H9 (cell line): ENCODE measurements at regions not wholly inside any gene's neighbourhood (a gene's known extent, or its start where the extent isn't known, plus 50 kb on each side); places are given as distances from the start of the nearest gene placed in this dataset.

ENCODE experiments used
- DNase-seq: peaks from one replicate; pipeline ENCODE4 v3.0.0-alpha.2; 2017
- H2AFZ ChIP-seq: one replicate; pipeline ENCODE4 v1.6.1; 2013; ENCODE audit warnings: mild to moderate bottlenecking, low read length, control low read depth, moderate library complexity
- H2AK5ac ChIP-seq: 2 replicates; pipeline ENCODE4 v1.6.1; 2013; ENCODE audit warnings: low read length, control low read depth, mixed read lengths; ENCODE audit not compliant: insufficient read length
- H2BK120ac ChIP-seq: one replicate; pipeline ENCODE4 v1.6.1; 2013; ENCODE audit warnings: low read depth, mild to moderate bottlenecking, low read length, control low read depth, inconsistent platforms; ENCODE audit not compliant: poor library complexity, severe bottlenecking
- H2BK12ac ChIP-seq: 2 replicates; pipeline ENCODE4 v1.6.1; 2013; ENCODE audit warnings: low read length, control low read depth, mixed read lengths, low read depth; ENCODE audit not compliant: insufficient read length
- H2BK15ac ChIP-seq: 2 replicates; pipeline ENCODE4 v1.6.1; 2013; ENCODE audit warnings: low read depth, low read length, control low read depth
- H2BK20ac ChIP-seq: one replicate; pipeline ENCODE4 v1.6.1; 2013; ENCODE audit warnings: low read depth, mild to moderate bottlenecking, low read length, control low read depth, inconsistent platforms; ENCODE audit not compliant: poor library complexity, severe bottlenecking
- H2BK5ac ChIP-seq: 2 replicates; pipeline ENCODE4 v1.6.1; 2013; ENCODE audit warnings: low read length, control low read depth, mixed read lengths; ENCODE audit not compliant: insufficient read length
- H3K14ac ChIP-seq: 2 replicates; pipeline ENCODE4 v1.6.1; 2013; ENCODE audit warnings: low read length, control low read depth; ENCODE audit not compliant: insufficient read depth
- H3K18ac ChIP-seq: 2 replicates; pipeline ENCODE4 v1.6.1; 2013; ENCODE audit warnings: low read depth, mild to moderate bottlenecking, mixed read lengths, low read length, control low read depth; ENCODE audit not compliant: insufficient read length
- H3K23ac ChIP-seq: 2 replicates; pipeline ENCODE4 v1.6.1; 2013; ENCODE audit warnings: low read length, control low read depth, mixed read lengths, low read depth; ENCODE audit not compliant: insufficient read length
- H3K23me2 ChIP-seq: 2 replicates; pipeline ENCODE4 v1.6.1; 2013; ENCODE audit warnings: low read depth, mild to moderate bottlenecking, mixed read lengths, low read length, control low read depth; ENCODE audit not compliant: insufficient read length, poor library complexity, severe bottlenecking
- H3K27ac ChIP-seq: 2 replicates; pipeline ENCODE4 v1.5.1; 2013; ENCODE audit warnings: low read length, control low read depth, mixed read lengths, low read depth; ENCODE audit not compliant: insufficient read length
- H3K27me3 ChIP-seq: 2 replicates; pipeline ENCODE4 v1.6.1; 2013; ENCODE audit warnings: low read length, control low read depth, inconsistent platforms; ENCODE audit not compliant: insufficient read depth
- H3K4ac ChIP-seq: 2 replicates; pipeline ENCODE4 v1.6.1; 2013; ENCODE audit warnings: low read depth, mild to moderate bottlenecking, control low read depth, inconsistent platforms, low read length, moderate library complexity
- H3K4me1 ChIP-seq: 2 replicates; pipeline ENCODE4 v1.6.1; 2013; ENCODE audit warnings: low read length, control low read depth, inconsistent platforms; ENCODE audit not compliant: insufficient read depth
- H3K4me2 ChIP-seq: 2 replicates; pipeline ENCODE4 v1.6.1; 2013; ENCODE audit warnings: low read length, control low read depth, mixed read lengths; ENCODE audit not compliant: insufficient read length, insufficient read depth
- H3K56ac ChIP-seq: 2 replicates; pipeline ENCODE4 v1.6.1; 2013; ENCODE audit warnings: low read depth, mild to moderate bottlenecking, mixed read lengths, low read length, control low read depth; ENCODE audit not compliant: insufficient read length
- H3K79me1 ChIP-seq: 2 replicates; pipeline ENCODE4 v1.6.1; 2013; ENCODE audit warnings: low read depth, mild to moderate bottlenecking, moderate library complexity, low read length, control low read depth, inconsistent platforms; ENCODE audit not compliant: insufficient read depth, poor library complexity, severe bottlenecking
- H3K79me2 ChIP-seq: 2 replicates; pipeline ENCODE4 v1.6.1; 2013; ENCODE audit warnings: low read length, control low read depth, inconsistent platforms; ENCODE audit not compliant: insufficient read depth
- H3K9ac ChIP-seq: 2 replicates; pipeline ENCODE4 v1.6.1; 2013; ENCODE audit warnings: low read length, control low read depth, mixed read lengths; ENCODE audit not compliant: insufficient read length; ENCODE audit errors: extremely low read depth
- H3K9me3 ChIP-seq: one replicate; pipeline ENCODE4 v1.6.1; 2013; ENCODE audit warnings: low read depth, low read length, inconsistent platforms; ENCODE audit not compliant: control insufficient read depth
- H3T11ph ChIP-seq: one replicate; pipeline ENCODE4 v1.6.1; 2013; ENCODE audit warnings: mild to moderate bottlenecking, low read length, control low read depth, inconsistent platforms
- H4K20me1 ChIP-seq: one replicate; pipeline ENCODE4 v1.6.1; 2013; ENCODE audit not compliant: control insufficient read depth, insufficient read length, insufficient read depth
- H4K5ac ChIP-seq: 2 replicates; pipeline ENCODE4 v1.6.1; 2013; ENCODE audit warnings: low read depth, mild to moderate bottlenecking, mixed read lengths, low read length, control low read depth; ENCODE audit not compliant: insufficient read length
- H4K8ac ChIP-seq: replicated peaks from 2 replicates; pipeline ENCODE4 v1.6.1; 2013; ENCODE audit warnings: low read length, control low read depth, mixed read lengths, low read depth; ENCODE audit not compliant: insufficient read length
- H4K91ac ChIP-seq: 2 replicates; pipeline ENCODE4 v1.6.1; 2013; ENCODE audit warnings: low read depth, mild to moderate bottlenecking, moderate library complexity, mixed read lengths, low read length, control low read depth; ENCODE audit not compliant: insufficient read length
- H3K27ac Mint-ChIP-seq, 3 experiments: 2 replicates in 2 of 3; 3 replicates in 1 of 3; pipeline ENCODE4 v1.8.0; 2020 to 2021; ENCODE audit warnings: mixed read lengths in 3 of 3, mild to moderate bottlenecking in 1 of 3, moderate library complexity in 1 of 3
- H3K27me3 Mint-ChIP-seq: 2 replicates; pipeline ENCODE4 v1.8.0; 2021; ENCODE audit warnings: low read depth, mild to moderate bottlenecking, moderate library complexity, mixed read lengths
- H3K36me3 Mint-ChIP-seq, 3 experiments: 2 replicates in 2 of 3; 3 replicates in 1 of 3; pipeline ENCODE4 v1.8.0; 2020 to 2021; ENCODE audit warnings: low read depth in 3 of 3, mixed read lengths in 3 of 3; ENCODE audit not compliant: insufficient read depth in 1 of 3
- H3K4me1 Mint-ChIP-seq, 2 experiments: 2 replicates each; pipeline ENCODE4 v1.8.0; 2020; ENCODE audit warnings: mixed read lengths in 2 of 2
- H3K4me3 Mint-ChIP-seq, 2 experiments: 2 replicates in 1 of 2; 3 replicates in 1 of 2; pipeline ENCODE4 v1.8.0; 2020 to 2021; ENCODE audit warnings: mild to moderate bottlenecking in 2 of 2, mixed read lengths in 2 of 2, moderate library complexity in 1 of 2
- H3K9me3 Mint-ChIP-seq, 2 experiments: 2 replicates in 1 of 2; 3 replicates in 1 of 2; pipeline ENCODE4 v1.8.0; 2020; ENCODE audit warnings: mild to moderate bottlenecking in 2 of 2, mixed read lengths in 2 of 2, moderate library complexity in 1 of 2
- CTCF ChIP-seq: fragments of 200-600 bp; sonication (generic); conservative IDR thresholded peaks from 3 replicates; pipeline ENCODE4 v1.8.0; 2021; ENCODE audit warnings: antibody characterized with exemption, mild to moderate bottlenecking
- WGBS: extraction: QIAGEN DNeasy Blood & Tissue Kit; methylation state at CpG from one replicate; pipeline ENCODE4 v1.1.7; 2013; ENCODE audit warnings: missing lambda C conversion rate, low lambda C conversion rate, mixed read lengths; ENCODE audit not compliant: insufficient read length; ENCODE audit errors: extremely low coverage; 5-methylcytosine and 5-hydroxymethylcytosine counted together

GRCh38 chr3:80655216-80655615, 887.4 kb upstream of the ROBO1 start:
- H2BK5ac ChIP-seq = no peak overlapping the region
- H3K14ac ChIP-seq = no peak overlapping the region
- H4K20me1 ChIP-seq = no peaks in the 10 kb centered on the region
- no peaks in the 10 kb centered on the region for H3K23me2 ChIP-seq
- no peak overlapping the region for H2AFZ ChIP-seq
- H3K27me3 ChIP-seq = no peaks in the 10 kb centered on the region
- no peaks in the 10 kb centered on the region for H3K27me3 Mint-ChIP-seq
- no peak overlapping the region for H2AK5ac ChIP-seq
- H3K79me2 ChIP-seq = no peaks in the 10 kb centered on the region
- no peak overlapping the region for H3T11ph ChIP-seq
- no peaks in the 10 kb centered on the region for H3K9me3 ChIP-seq
- no peak for TF ChIP-seq CTCF
- peaks cover 9 to 23% (median 12%) of the 10 kb centered on the region in 3 experiments for H3K36me3 Mint-ChIP-seq
- no peak overlapping the region for H4K5ac ChIP-seq
- H3K27ac ChIP-seq = no peak overlapping the region
- H3K4me1 ChIP-seq = no peaks in the 10 kb centered on the region
- no peak overlapping the region for H3K4me3 Mint-ChIP-seq
- no peak overlapping the region for H2BK15ac ChIP-seq
- no peak overlapping the region for H3K4ac ChIP-seq
- DNase-seq = no peak
- no peak overlapping the region for H3K27ac Mint-ChIP-seq
- no peak overlapping the region for H2BK20ac ChIP-seq
- peaks cover 18 to 28% of the 10 kb centered on the region in 2 experiments for H3K9me3 Mint-ChIP-seq
- H3K23ac ChIP-seq = no peak overlapping the region
- no peak overlapping the region for H3K4me2 ChIP-seq
- H2BK12ac ChIP-seq = no peak overlapping the region
- H3K79me1 ChIP-seq = no peaks in the 10 kb centered on the region
- no peaks in the 10 kb centered on the region for H3K4me1 Mint-ChIP-seq
- WGBS = no CpG with 5 or more reads among the region's 3 CpGs
- H3K9ac ChIP-seq = no peak overlapping the region
- no peak overlapping the region for H2BK120ac ChIP-seq
- H4K91ac ChIP-seq = no peak overlapping the region
- no peak overlapping the region for H4K8ac ChIP-seq
- no peak overlapping the region for H3K18ac ChIP-seq
- H3K56ac ChIP-seq = no peak overlapping the region
